ENCODE measurements at regions not wholly inside any gene's neighbourhood (a gene's known extent, or its start where the extent isn't known, plus 50 kb on each side); places are given as distances from the start of the nearest gene placed in this dataset.
A peak's percentile ranks its signal among the peaks of the same experiment; 100 is the strongest.
"Not testable (repeated sequence)": the region's sequence is repeated elsewhere in the genome, so short reads cannot be mapped to it uniquely, and the experiment has no call there.

DNA sequence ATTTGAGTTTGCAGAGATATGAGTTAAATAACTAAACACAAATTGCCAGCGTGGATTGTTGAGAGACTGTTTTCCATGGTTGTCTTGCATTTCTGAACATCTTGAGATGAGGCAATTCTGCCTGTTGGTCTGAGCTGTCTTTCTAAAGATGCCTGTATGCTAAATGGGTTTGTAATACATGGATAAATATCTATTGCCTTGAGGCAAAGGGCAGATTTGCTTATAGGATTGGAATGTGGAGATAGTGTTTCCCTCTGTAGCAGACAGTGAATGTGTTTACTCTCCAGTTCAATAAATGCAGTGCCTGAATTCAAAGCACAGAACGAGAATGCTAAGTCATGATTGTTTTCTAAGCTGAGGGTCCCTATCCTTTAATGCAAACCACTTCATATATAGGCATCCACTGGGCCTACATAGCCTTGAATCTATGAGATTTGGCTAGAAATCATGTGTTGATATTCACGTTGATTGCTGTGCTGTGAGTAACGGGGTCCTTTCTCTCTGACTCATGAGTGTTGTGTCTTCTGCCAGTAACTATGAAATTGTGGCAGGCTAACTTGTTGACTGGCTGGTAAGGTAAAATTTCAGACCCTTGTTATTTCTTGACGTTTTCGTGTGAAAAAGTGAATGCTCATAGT, 2554.8 kb downstream of the PCDH9 start:
- DNase-seq = no peak

DNA sequence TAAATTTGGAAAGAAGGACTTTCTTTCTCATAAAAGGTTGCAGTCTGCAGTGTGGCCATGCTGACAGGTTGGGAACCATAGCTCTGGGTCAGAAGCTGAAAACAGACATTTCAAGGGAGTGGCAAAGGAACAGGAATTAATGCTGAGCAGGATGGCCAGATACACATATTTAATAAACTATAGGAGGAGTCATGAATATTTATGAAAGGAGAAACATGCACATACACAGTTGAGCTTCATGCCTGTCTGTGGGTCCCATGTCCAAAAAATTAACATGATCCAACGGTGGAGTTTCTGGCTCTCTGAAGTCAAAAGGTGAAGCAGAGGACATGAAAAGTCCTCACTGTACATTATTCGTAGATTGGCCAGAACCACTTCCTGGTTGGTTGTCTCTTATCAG, 2556.0 kb downstream of the PCDH9 start:
- in situ Hi-C loops (cut with MboI; ENCODE audit: low pct_unique_long_range_greater_than_20kb, low sequenced_read_pairs) = no loop called here
- DNase-seq = no peak

More for the DNA sequence above, 2554.8 kb downstream of the PCDH9 start:
- in situ Hi-C loops (cut with MboI; ENCODE audit: low pct_unique_long_range_greater_than_20kb, low sequenced_read_pairs) = no loop called here

DNA sequence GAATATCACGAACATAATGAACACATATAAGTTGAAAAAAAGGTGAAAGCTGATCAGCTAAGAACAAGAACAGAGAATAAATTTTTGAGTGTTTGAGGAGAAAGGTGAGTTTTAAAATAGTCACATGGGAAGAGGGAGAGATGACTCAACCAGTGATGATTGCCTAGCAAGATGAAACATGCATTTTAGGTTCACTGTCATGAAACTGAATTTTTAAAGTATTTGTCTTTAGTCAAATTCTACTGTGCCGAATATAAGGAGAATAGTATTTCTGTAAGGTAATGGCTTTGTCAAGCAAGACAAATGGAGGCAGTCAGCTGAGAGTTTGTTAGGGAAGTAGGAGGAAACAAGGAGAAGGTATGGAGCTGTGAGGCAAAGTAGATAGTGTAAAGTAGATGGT, 2557.4 kb downstream of the PCDH9 start:
- DNase-seq = no peak
- in situ Hi-C loops (cut with MboI; ENCODE audit: low pct_unique_long_range_greater_than_20kb, low sequenced_read_pairs) = no loop called here

GRCh38 chr13:64662887-64663593, 2567.1 kb downstream of the PCDH9 start:
- in situ Hi-C loops (cut with MboI; ENCODE audit: low pct_unique_long_range_greater_than_20kb, low sequenced_read_pairs) = no loop called here
- DNase-seq = peak; percentile 5

- no peak for DNase-seq
- in situ Hi-C loops (cut with MboI; ENCODE audit: low pct_unique_long_range_greater_than_20kb, low sequenced_read_pairs) = no loop called here
These were observed 2581.8 kb downstream of the PCDH9 start for GRCh38 chr13:64648293-64648692.

DNA sequence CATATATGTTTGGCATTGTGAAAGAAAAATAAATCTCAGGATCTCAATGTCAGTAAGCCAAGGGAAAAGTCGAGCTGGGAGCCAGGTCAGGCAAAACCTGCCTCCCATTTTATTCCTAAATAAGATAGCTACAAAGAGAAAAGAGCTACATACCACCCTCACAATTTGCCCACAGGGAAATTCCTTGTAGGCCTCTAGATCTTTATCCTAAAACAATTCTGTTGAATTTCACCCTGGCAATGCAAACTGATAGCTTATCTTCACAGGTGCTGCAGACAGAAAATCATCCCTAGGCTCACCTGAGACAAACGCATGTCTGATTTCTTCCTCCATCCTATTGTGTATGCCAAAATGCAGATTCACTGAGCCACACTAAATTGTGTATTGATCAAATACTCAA, 2587.1 kb downstream of the PCDH9 start:
- no peak for DNase-seq
- in situ Hi-C loops (cut with MboI; ENCODE audit: low pct_unique_long_range_greater_than_20kb, low sequenced_read_pairs) = no loop called here

GRCh38 chr13:64640002-64640401, 2590.1 kb downstream of the PCDH9 start:
- no peak for DNase-seq
- in situ Hi-C loops (cut with MboI; ENCODE audit: low pct_unique_long_range_greater_than_20kb, low sequenced_read_pairs) = no loop called here

DNA sequence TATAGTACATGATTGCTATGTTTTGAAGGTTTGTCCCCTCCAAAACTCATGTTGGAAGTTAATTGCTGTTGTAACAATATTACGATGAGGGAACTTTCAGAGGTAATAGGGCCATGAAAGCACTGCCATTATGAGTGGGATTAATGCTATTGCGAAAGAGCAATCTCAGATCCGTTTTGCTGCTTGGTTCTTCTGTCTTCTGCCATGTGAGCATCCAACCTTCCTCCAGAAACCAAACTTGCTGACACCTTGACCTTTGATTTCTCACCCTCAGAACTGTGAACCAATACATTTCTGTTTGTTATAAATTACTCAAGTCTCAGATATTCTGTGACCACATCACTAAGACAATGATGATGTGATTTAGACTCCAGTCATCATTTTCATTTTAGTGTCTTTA, 2590.9 kb downstream of the PCDH9 start:
- in situ Hi-C loops (cut with MboI; ENCODE audit: low pct_unique_long_range_greater_than_20kb, low sequenced_read_pairs) = no loop called here
- no peak for DNase-seq

DNA sequence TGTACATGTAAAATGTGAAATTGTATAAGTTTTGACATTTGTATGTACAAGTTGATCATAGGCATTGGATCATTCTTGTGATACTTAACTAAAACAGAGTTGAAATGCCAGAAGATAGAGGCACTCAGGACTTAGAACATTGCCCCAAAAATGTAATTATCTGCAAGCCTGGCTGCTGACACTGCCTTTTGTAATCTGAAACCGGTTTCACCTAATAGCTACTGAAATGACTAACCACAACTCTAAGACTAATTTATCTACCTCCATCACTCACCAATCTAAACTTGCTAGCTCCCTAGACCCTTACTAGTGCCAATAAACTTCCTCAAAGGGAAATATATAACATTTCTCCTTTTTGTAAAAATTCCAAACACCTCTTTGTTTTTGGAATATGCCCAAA, 2596.2 kb downstream of the PCDH9 start:
- in situ Hi-C loops (cut with MboI; ENCODE audit: low pct_unique_long_range_greater_than_20kb, low sequenced_read_pairs) = no loop called here
- DNase-seq = no peak

DNA sequence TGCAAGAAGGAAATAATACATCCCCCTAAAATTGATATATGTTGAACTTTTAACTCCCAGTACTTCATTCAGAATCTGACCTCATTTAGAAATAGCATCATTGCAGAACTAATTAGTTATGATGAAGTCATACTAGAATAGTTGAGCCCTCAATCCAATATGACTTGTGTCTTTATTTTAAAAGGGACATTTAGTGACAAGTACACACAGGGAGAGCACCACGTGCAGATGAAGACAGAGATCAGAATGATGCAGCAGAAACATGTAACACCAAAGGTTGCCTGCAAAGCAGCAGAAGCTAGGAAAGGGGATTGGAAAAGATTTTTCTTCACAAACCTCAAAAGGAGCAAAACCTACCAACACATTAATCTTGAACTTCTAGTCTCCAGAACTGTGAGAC, 2602.5 kb downstream of the PCDH9 start:
- DNase-seq = no peak
- in situ Hi-C loops (cut with MboI; ENCODE audit: low pct_unique_long_range_greater_than_20kb, low sequenced_read_pairs) = no loop called here

- in situ Hi-C loops (cut with MboI; ENCODE audit: low pct_unique_long_range_greater_than_20kb, low sequenced_read_pairs) = no loop called here
- DNase-seq = no peak
These were observed 2604.0 kb downstream of the PCDH9 start for GRCh38 chr13:64626105-64626504.

GRCh38 chr13:64617231-64617630, 2612.9 kb downstream of the PCDH9 start:
- no peak for DNase-seq
- in situ Hi-C loops (cut with MboI; ENCODE audit: low pct_unique_long_range_greater_than_20kb, low sequenced_read_pairs) = no loop called here

- in situ Hi-C loops (cut with MboI; ENCODE audit: low pct_unique_long_range_greater_than_20kb, low sequenced_read_pairs) = no loop called here
- DNase-seq = no peak
These were observed 2638.2 kb downstream of the PCDH9 start for GRCh38 chr13:64591971-64592370.

DNA sequence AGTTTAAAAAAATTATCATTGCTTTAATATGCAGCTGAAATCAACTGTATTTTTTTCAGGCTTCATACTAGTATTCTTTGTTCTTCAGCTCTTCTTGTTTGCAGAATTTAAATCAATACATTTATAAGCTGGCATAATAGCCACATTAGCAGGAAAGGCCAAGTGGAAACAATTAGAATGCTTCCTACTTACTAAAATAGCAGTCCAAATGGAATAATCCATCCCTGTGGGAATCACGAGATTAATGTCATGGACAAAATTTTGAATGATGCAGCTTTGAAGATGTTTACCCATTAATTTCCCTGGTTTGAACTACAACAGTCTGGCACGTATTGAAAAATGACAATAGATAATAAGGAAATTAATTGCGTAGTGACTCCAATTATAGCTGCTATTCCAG, 2650.8 kb downstream of the PCDH9 start:
- DNase-seq = no peak
- in situ Hi-C loops (cut with MboI; ENCODE audit: low pct_unique_long_range_greater_than_20kb, low sequenced_read_pairs) = no loop called here

DNA sequence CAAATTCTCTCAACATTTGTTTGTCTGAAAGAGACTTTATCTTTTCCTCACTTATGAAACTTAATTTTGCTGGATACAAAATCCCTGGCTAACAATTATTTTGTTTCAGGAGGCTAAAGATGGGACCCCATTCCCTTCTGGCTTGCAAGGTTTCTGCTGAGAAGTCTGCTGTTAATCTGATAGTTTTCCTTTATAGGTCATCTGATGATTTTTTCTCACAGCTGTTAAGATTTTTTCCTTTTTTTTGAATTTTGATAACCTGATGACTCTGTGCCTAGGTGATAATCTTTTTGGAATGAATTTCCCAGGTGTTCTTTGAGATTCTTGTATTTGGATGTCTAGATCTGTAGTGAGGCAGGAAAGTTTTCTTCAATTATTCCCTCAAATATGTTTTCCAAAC, 2661.4 kb downstream of the PCDH9 start:
- DNase-seq = no peak
- in situ Hi-C loops (cut with MboI; ENCODE audit: low pct_unique_long_range_greater_than_20kb, low sequenced_read_pairs) = no loop called here

- DNase-seq; in situ Hi-C loops (cut with MboI; ENCODE audit: low pct_unique_long_range_greater_than_20kb, low sequenced_read_pairs): not testable (repeated sequence)
These were observed 2672.1 kb downstream of the PCDH9 start for GRCh38 chr13:64558031-64558430.

GRCh38 chr13:64556376-64556775, 2673.8 kb downstream of the PCDH9 start:
- no peak for DNase-seq
- in situ Hi-C loops (cut with MboI; ENCODE audit: low pct_unique_long_range_greater_than_20kb, low sequenced_read_pairs) = no loop called here

DNA sequence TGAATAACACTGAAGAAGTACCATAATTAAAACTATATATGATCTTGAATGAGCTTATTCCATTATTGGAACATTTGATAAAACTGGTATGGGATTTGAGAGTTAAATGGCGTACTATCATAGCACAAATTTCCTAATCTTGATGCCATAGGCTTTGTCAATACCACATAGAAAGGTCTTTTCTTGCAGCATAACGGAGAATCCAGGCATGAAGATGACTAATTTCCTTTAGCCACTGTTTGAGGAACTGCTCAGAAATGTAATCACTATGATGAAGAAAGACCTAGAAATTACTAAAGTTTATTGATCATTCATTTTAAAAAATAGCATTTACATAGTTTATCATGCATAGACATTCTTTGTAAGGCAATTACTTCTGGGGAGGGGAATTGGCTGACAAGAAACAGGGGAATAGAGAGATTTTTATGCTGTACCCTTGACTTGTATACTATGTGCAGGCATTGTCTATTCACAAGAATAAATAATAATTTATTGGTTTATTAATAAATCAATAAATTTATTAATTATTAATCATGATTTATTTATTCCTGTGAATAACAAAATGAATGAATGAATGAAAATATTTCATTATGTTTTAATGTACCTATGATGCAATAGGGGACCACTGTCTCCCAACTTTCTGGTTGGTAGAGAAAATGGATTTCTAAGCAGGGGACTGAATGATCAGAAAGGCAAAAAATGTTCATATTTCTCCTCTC, 2676.6 kb downstream of the PCDH9 start:
- in situ Hi-C loops (cut with MboI; ENCODE audit: low pct_unique_long_range_greater_than_20kb, low sequenced_read_pairs) = no loop called here
- DNase-seq = no peak

DNA sequence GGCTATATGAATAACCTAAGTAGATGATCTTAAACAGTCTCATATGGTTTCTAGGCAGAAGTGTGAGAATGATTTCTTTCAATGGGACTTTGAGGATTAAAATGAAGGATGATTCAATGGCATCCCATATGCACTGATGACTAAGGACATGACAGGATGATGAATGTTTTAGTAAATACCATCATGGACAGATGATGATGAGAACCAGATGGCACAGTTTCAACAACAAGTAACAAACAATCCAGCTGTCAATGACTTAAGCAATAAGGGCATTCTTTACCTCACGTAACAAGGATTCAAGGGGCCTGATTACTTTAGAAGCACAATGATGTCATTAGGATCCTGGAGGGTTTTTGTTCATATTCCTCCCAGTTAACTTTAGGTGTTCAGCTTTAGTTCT, 2678.4 kb downstream of the PCDH9 start:
- in situ Hi-C loops (cut with MboI; ENCODE audit: low pct_unique_long_range_greater_than_20kb, low sequenced_read_pairs) = no loop called here
- DNase-seq = no peak

DNA sequence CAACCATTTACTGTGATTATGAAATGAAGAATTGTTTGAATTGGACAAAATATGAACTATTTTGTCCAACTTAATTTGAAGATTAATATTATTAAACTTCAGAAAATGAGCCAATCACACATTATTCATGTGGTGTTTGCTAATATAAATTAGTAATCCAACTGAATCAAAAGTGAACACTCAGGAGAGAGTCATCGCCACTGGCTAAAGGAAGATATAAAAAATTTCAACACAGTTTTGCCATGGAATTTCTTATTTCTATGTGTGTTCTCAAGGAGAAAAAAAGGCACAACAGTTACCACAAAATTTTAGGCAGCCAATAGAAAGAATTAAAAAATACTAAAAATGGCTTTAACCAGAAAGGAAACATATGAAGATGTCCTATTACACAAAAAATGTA, 2683.8 kb downstream of the PCDH9 start:
- in situ Hi-C loops (cut with MboI; ENCODE audit: low pct_unique_long_range_greater_than_20kb, low sequenced_read_pairs) = no loop called here
- no peak for DNase-seq

Data from KBM-7 (cell line).